OCI-LY7 (cell line): ENCODE measurements at regions not wholly inside any gene's neighbourhood (a gene's known extent, or its start where the extent isn't known, plus 50 kb on each side); places are given as distances from the start of the nearest gene placed in this dataset.
A peak's percentile ranks its signal among the peaks of the same experiment; 100 is the strongest.

Source experiments
- BruUV-seq: library from RNA; stranded (reverse); fragments of 400-500 nt; replicated peaks from 2 replicates; lab custom pipeline; 2021; lab: Mats Ljungman, UMichigan
- CTCF ChIA-PET: fragments of 300-600 bp; sonication (Branson Sonifier 250); formaldehyde crosslinking; loops from one replicate; lab custom pipeline; 2022; ENCODE audit warnings: antibody characterized with exemption; ENCODE audit not compliant: unreplicated experiment; lab: Charles Lee
- POLR2A ChIA-PET: fragments of 300-600 bp; sonication (Branson Sonifier 250); formaldehyde crosslinking; loops from one replicate; lab custom pipeline; 2022; ENCODE audit warnings: antibody characterized with exemption; lab: Charles Lee
- DNase-seq: peaks from one replicate; pipeline ENCODE4 v3.0.0-alpha.2; 2015; ENCODE audit warnings: low spot score
- H2AFZ ChIP-seq: fragments of 200-600 bp; sonication (generic), shearing (Covaris generic); 2 replicates; pipeline ENCODE4 v1.6.1; 2014; ENCODE audit warnings: mild to moderate bottlenecking, antibody characterized with exemption, low read length, moderate library complexity
- H3K27ac ChIP-seq: fragments of 200-600 bp; sonication (generic); 2 replicates; pipeline ENCODE4 v1.5.1; 2014; ENCODE audit warnings: mixed run types, low read depth, mild to moderate bottlenecking, moderate library complexity, low read length, inconsistent platforms; ENCODE audit not compliant: poor library complexity, severe bottlenecking
- H3K36me3 ChIP-seq: fragments of 200-600 bp; sonication (generic); 2 replicates; pipeline ENCODE4 v1.6.1; 2014; ENCODE audit warnings: mild to moderate bottlenecking, antibody characterized with exemption, low read length, moderate library complexity, mixed read lengths; ENCODE audit not compliant: insufficient read depth
- H3K4me1 ChIP-seq: fragments of 200-600 bp; sonication (generic); 2 replicates; pipeline ENCODE4 v1.5.1; 2014; ENCODE audit warnings: mild to moderate bottlenecking, low read length; ENCODE audit not compliant: insufficient read depth, poor library complexity, severe bottlenecking
- H3K4me2 ChIP-seq: fragments of 200-600 bp; sonication (generic); 2 replicates; pipeline ENCODE4 v1.6.1; 2014; ENCODE audit warnings: mild to moderate bottlenecking, low read length
- H3K4me3 ChIP-seq: fragments of 200-600 bp; sonication (generic); 2 replicates; pipeline ENCODE4 v1.5.1; 2014; ENCODE audit warnings: mild to moderate bottlenecking, low read depth, low read length; ENCODE audit not compliant: poor library complexity, severe bottlenecking
- H3K79me2 ChIP-seq: fragments of 200-600 bp; sonication (generic); 2 replicates; pipeline ENCODE4 v1.6.1; 2016; ENCODE audit warnings: low read depth, mild to moderate bottlenecking, low read length, moderate library complexity, mixed read lengths; ENCODE audit not compliant: insufficient read depth
- H3K9me2 ChIP-seq: fragments of 200-600 bp; sonication (generic); 2 replicates; pipeline ENCODE4 v1.6.1; 2016; ENCODE audit warnings: mild to moderate bottlenecking, low read length, mixed read lengths; ENCODE audit not compliant: insufficient read depth
- H3K9me3 ChIP-seq: fragments of 200-600 bp; sonication (generic); 2 replicates; pipeline ENCODE4 v1.6.1; 2014; ENCODE audit warnings: mild to moderate bottlenecking, mixed run types, low read length, mixed read lengths
- H4K20me1 ChIP-seq: fragments of 200-600 bp; sonication (generic); 2 replicates; pipeline ENCODE4 v1.6.1; 2014; ENCODE audit warnings: mild to moderate bottlenecking, antibody characterized with exemption, low read length, moderate library complexity, mixed read lengths; ENCODE audit not compliant: insufficient read depth
- EZH2phosphoT487 ChIP-seq: fragments of 200-600 bp; sonication (generic); IDR thresholded peaks from 2 replicates; pipeline ENCODE4 v1.6.1; 2018; ENCODE audit warnings: low read depth, borderline replicate concordance, mild to moderate bottlenecking, mixed run types, antibody characterized with exemption, low read length, moderate library complexity, mixed read lengths
- intact Hi-C: fragments of 100-400 bp; cut with micrococcal nuclease; formaldehyde crosslinking; loops from one replicate; pipeline ENCODE4 v1.10.0; 2022; ENCODE audit not compliant: unreplicated experiment
- TF ChIP-seq, protein P1 (sequence below): fragments of 200-600 bp; sonication (generic); conservative IDR thresholded peaks from 2 replicates; pipeline ENCODE4 v1.5.1; 2014; ENCODE audit warnings: mild to moderate bottlenecking, antibody characterized with exemption, low read length, moderate library complexity, mixed read lengths

- TF ChIP-seq, protein P1, sequence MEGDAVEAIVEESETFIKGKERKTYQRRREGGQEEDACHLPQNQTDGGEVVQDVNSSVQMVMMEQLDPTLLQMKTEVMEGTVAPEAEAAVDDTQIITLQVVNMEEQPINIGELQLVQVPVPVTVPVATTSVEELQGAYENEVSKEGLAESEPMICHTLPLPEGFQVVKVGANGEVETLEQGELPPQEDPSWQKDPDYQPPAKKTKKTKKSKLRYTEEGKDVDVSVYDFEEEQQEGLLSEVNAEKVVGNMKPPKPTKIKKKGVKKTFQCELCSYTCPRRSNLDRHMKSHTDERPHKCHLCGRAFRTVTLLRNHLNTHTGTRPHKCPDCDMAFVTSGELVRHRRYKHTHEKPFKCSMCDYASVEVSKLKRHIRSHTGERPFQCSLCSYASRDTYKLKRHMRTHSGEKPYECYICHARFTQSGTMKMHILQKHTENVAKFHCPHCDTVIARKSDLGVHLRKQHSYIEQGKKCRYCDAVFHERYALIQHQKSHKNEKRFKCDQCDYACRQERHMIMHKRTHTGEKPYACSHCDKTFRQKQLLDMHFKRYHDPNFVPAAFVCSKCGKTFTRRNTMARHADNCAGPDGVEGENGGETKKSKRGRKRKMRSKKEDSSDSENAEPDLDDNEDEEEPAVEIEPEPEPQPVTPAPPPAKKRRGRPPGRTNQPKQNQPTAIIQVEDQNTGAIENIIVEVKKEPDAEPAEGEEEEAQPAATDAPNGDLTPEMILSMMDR = peak; percentile 50
- TF ChIP-seq EZH2phosphoT487 = no peak
- Histone ChIP-seq H3K4me1 (no peaks in the 10 kb centered on the region), H3K36me3 (no peaks in the 10 kb centered on the region), H3K4me3 (no peak overlapping the region), H2AFZ (no peak overlapping the region), H3K27ac (no peak overlapping the region), H3K79me2 (no peaks in the 10 kb centered on the region), H3K9me2 (no peaks in the 10 kb centered on the region), H3K9me3 (no peaks in the 10 kb centered on the region), H3K4me2 (no peak overlapping the region), H4K20me1 (no peaks in the 10 kb centered on the region)
- no peak for DNase-seq
- intact Hi-C loops = no loop called here
- ChIA-PET POLR2A (interaction anchor here (0.7 kb wide), 1 partner anchor 56 kb away, joined by 3 read pairs; no protein-coding TSS in a partner anchor), CTCF (no interaction called here)
- no TSS peak for BruUV-seq
Measured at GRCh38 chr6:76697585-76697984, 625.1 kb upstream of the IMPG1 start.

DNA sequence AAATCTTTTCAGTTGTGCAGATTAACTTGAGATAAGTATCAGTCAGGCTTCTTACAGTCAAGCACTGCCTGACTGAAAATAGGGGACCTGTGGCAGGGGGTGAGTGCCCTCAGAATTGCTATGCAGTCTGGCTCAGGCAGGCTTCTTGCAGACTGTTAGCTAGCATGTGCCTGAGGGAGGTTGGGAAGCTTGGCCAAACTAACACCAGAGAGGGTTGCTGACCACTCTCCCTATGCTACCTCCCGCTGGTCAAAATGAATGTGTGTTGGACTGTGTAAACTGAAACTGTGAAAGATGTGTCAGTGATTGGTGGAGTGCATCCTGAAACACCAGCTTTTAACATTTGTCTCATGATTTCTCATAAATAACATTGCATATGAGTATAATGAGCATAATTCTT, 622.3 kb upstream of the IMPG1 start:
- CTCF ChIA-PET = no interaction called here
- no TSS peak for BruUV-seq

DNA sequence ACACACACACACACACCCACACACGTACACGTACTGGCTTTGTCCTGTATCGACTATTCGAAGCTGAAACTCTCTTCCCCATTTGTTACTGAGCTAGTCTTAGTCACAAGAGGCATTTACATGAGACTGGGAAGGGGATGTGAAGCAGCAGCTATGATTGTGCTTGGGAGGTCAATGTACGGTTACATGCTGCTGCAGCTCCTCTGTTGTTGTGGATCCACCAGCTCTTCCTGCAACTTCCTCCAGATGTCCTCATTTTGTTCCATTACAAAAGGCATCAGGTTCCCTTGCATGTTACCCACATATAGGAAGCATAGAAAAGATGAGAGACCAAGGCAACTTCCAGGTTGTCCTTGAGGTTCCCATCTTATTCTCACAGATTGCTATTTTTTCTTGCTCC, 612.4 kb upstream of the IMPG1 start:
- H3K36me3 ChIP-seq = no peaks in the 10 kb centered on the region
- no peak overlapping the region for H3K4me3 ChIP-seq
- no peaks in the 10 kb centered on the region for H3K9me2 ChIP-seq
- POLR2A ChIA-PET = no interaction called here
- no peak for TF ChIP-seq EZH2phosphoT487
- TF ChIP-seq, protein P1 = no peak
- no peak overlapping the region for H2AFZ ChIP-seq
- BruUV-seq = no TSS peak
- CTCF ChIA-PET = no interaction called here
- intact Hi-C loops = no loop called here
- H3K4me2 ChIP-seq = no peak overlapping the region
- no peak overlapping the region for H3K27ac ChIP-seq
- no peaks in the 10 kb centered on the region for H4K20me1 ChIP-seq
- no peak for DNase-seq
- H3K4me1 ChIP-seq = no peaks in the 10 kb centered on the region
- no peaks in the 10 kb centered on the region for H3K9me3 ChIP-seq
- H3K79me2 ChIP-seq = no peaks in the 10 kb centered on the region

More for the DNA sequence above, 622.3 kb upstream of the IMPG1 start:
- Histone ChIP-seq H4K20me1 (no peaks in the 10 kb centered on the region), H3K9me3 (no peaks in the 10 kb centered on the region), H3K4me2 (no peak overlapping the region), H3K9me2 (no peaks in the 10 kb centered on the region), H3K27ac (no peak overlapping the region), H3K4me1 (no peaks in the 10 kb centered on the region), H3K4me3 (no peak overlapping the region), H3K79me2 (no peaks in the 10 kb centered on the region), H3K36me3 (no peaks in the 10 kb centered on the region), H2AFZ (no peak overlapping the region)
- intact Hi-C loops = no loop called here
- TF ChIP-seq, protein P1 = no peak
- no peak for TF ChIP-seq EZH2phosphoT487
- DNase-seq = no peak
- POLR2A ChIA-PET = no interaction called here
